HG02885 (cell line): ENCODE measurements at regions not wholly inside any gene's neighbourhood (a gene's known extent, or its start where the extent isn't known, plus 50 kb on each side); places are given as distances from the start of the nearest gene placed in this dataset.

Experiments used
- ATAC-seq: cut with Tn5 transposase; IDR thresholded peaks from one replicate; pipeline ENCODE4 v1.9.1; 2021; ENCODE audit warnings: mild to moderate bottlenecking; ENCODE audit not compliant: unreplicated experiment, poor library complexity

- no peak for ATAC-seq
Observed at GRCh38 chrX:15128861-15129260, 141.0 kb downstream of the ASB9 start.

- ATAC-seq: no peak
Observed at GRCh38 chrX:15127010-15127409, 142.9 kb downstream of the ASB9 start.

DNA sequence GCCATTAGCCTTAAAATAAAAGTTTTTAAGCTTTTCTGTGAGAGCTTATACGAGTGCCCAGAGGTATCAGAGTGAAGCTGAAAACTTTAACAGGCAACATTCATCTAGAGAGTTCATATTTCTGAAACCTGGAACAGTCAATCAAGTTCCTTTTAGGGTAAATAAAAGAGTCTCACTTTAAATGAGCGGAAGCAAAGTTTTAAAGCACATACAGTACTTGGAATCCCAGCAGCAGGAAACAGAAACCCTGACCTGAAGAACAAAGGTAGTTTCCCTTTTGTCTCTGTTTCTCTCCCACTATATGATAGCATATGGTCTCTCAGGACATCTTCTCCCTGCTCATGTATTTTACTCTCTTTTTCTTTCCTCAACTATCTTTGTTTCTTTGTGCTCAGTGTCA lies 153.0 kb downstream of the ASB9 start:
- ATAC-seq: no peak

DNA sequence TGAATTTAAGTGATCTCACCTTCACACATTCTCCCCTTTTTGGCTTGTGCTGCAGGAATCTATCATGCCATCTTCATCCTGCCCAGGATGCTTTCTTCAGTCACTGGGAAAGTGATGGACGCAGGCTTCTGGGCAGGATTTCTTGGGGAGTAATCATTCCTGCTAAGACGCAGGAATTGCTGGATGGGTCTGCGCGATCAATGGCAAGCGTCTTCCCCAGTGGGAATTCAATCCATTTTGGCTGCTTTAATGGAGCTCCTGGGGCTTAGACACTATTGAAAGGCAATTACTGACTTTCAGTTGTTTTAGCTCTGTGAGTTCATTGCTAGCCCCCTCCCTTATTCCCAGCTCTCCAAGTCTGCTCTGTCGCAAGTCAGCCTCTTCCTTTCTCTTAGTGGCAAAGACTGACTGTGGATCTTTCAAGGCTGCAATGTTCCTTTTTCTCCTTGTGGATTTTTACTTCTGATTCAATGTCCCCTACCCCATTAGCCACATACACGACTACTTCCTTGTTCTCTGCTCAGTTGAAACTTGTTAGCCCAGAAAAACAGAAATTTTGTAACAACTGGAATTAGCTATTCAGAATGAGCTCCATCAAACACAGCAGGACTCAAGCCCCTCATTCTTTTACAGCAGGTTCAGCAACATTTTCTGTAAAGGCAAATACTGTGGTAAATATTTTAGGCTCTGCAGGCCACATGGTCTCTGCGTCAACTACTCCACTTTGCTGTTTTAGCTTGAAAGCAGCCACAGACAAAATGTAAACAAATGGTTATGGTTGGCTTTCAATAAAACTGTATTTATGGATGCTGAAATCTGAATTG lies 154.9 kb downstream of the ASB9 start:
- ATAC-seq: no peak

DNA sequence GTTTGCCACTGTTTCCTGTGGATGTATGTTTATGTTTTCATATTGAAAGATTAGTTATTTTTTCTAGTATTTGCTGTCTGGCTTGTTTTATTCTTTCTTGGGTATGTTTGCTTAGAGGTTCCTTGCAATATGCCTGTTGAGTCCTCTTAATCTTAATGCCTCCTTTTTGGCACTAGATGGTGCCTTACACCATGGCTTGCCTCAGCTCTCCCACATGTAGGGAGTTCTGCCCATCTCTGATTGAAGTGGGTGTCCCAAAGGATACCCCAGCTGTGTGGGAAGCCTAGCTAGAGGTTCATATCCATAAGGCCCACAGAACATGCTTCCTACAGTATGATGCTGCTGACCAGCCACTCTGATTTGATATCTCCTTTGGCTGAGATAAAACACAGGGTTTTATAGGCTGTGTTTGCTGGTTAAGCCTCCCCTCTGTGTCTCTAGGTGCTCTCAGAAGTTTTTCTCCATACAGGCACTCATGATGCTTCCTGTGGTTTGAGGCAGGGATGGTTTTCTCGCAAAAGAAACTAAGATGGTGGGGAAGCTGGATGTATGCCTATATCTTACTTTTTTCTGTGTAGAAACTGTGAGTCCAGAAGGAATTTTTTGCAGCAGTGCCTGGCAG lies 162.4 kb downstream of the ASB9 start:
- ATAC-seq: no peak

DNA sequence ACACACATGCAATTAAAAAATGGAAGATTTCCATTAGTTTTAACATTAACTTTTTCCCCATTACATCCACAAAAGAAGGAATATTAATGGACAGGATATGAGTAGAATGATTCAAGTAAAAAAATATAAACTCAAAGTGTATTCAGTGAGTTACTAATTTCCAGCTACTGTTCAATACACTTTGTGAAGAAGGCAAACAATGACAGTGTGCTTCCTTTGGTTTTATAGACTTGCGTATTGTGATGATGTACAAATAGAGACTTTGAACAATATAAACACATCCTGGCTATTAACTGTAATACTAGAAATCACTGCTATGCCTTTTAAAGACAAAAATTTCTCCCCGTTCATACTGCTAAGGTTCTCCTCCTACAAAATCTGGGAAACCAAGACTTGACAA lies 171.4 kb downstream of the ASB9 start:
- no peak for ATAC-seq

GRCh38 chrX:15087747-15088146 lies 182.1 kb downstream of the ASB9 start:
- no peak for ATAC-seq

DNA sequence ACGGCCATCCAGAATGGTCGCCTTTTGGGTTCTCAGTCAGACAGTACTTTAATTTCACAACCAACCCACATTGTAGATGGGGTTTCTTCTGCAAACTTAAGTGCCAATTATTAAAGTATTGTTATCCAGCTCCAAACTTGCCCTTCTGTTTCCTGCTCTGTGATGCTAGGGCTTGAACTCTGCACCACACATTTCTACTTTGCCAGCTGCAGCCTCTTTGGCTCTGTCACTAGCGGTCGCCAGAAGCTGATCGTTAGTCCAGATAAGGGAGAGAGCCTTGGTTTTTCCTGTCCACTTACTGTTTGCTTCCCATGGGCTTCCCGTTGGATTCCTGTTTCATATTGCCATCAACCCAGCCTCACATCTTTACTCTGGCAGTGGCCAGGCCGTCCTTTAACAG lies 196.6 kb downstream of the ASB9 start:
- no peak for ATAC-seq

- no peak for ATAC-seq
Observed at GRCh38 chrX:15072880-15073279, 197.0 kb downstream of the ASB9 start.

DNA sequence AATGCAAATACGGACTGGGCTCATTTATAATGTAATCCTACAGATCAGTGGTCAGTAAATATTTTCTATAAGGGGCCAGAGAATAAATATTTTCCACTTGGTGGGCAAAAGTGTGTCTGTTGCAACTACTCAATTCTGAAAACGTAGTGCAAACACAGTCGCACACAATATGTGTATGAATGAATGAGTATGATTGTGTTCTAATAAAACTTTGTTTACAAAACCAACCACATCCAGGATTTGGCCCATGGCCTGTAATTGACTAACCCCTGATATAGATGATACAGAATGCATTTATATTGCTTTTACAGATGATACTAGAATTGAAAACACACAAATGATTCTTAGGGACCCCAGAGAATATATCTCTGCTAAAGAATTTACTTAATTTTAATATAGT lies 197.6 kb downstream of the ASB9 start:
- ATAC-seq: no peak

GRCh38 chrX:15059474-15059873 lies 186.3 kb downstream of the MOSPD2 start:
- no peak for ATAC-seq

- ATAC-seq: no peak
Observed at GRCh38 chrX:15056044-15056443, 182.8 kb downstream of the MOSPD2 start.

- ATAC-seq: no peak
Observed at GRCh38 chrX:15055146-15055930, 182.1 kb downstream of the MOSPD2 start.

DNA sequence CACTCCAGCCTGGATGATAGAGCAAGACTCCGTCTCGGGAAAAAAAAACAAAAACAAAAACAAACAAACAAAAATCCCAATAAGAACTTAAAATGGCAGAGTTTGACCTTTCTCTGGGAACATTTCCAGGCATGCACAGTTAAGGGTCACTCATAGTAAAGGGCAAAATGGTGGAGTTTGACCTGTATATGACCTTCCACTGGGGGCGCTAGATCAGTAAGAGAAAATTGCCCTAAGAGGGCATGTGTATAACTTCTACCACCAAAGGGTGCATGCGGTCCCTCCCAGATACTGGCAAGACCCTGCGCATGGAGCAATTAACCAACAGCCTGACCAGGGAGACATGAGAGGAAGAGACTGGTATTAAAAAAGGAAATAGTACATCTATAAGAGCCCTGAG lies 177.2 kb downstream of the MOSPD2 start:
- no peak for ATAC-seq

GRCh38 chrX:15043538-15043937 lies 170.3 kb downstream of the MOSPD2 start:
- peak; percentile 79 for ATAC-seq

- ATAC-seq: no peak
Observed at GRCh38 chrX:15033917-15034316, 160.7 kb downstream of the MOSPD2 start.

DNA sequence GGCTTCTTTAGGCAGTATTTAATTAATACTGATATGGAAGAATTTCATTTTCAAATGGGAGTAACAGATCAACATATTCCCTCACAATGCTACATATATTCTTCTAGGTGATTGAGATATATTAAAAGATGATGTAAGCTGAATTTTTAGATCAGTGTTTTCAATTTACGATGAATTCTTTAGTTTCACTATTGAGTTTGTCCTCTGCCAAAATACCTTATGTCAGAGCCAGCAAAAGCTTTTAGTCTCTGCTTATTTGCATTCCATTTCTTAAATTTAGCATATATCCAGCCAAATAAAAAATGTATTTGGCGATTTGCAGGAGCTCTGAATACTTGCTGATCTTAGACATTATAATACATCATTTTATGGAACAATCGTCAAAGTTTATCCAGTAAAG lies 144.3 kb downstream of the MOSPD2 start:
- no peak for ATAC-seq

DNA sequence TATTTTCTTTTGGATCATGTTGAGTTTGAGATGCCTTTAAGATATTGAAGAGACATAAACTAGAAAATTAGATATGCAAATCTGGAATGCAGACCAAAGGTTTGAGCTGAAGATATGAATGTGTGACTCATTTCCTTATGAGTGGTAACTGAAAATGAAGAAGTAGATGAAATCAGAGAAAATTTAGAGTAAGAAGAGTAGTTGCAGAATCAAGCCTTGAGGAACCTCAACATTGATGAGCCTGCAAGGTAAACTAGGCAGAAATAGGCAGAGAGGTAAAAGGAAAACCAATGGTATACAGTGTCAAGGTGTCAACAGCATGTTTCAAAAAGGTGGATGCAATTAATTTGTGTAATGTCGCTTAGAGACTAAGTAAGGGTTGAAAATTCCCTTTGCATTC lies 142.8 kb downstream of the MOSPD2 start:
- no peak for ATAC-seq

- ATAC-seq: no peak
Observed at GRCh38 chrX:15014281-15014680, 141.1 kb downstream of the MOSPD2 start.

GRCh38 chrX:15013461-15013860 lies 140.2 kb downstream of the MOSPD2 start:
- ATAC-seq: no peak

DNA sequence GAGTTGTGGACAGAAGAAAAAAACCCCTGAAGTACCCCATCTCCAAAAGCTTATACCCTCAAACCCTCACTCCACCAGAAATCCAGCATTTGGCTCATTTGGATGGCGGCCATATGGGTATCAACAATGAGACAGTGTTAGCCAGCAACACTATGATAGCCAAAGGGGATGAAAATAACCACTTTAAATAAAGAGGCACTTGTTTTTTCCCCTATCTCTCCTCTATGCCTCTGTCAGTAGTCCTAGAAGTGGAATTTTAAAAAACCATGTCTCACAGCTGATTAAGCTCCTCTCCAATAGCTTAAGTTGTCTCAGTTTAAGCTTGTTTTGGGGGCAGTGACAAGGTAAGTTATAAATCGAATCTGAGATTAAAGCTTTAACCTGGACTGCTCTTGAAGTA lies 124.0 kb downstream of the MOSPD2 start:
- ATAC-seq: no peak
